H9 (cell line): ENCODE measurements at regions not wholly inside any gene's neighbourhood (a gene's known extent, or its start where the extent isn't known, plus 50 kb on each side); places are given as distances from the start of the nearest gene placed in this dataset.

Source experiments
- DNase-seq: peaks from one replicate; pipeline ENCODE4 v3.0.0-alpha.2; 2017
- H2AFZ ChIP-seq: one replicate; pipeline ENCODE4 v1.6.1; 2013; ENCODE audit warnings: mild to moderate bottlenecking, low read length, control low read depth, moderate library complexity
- H2AK5ac ChIP-seq: 2 replicates; pipeline ENCODE4 v1.6.1; 2013; ENCODE audit warnings: low read length, control low read depth, mixed read lengths; ENCODE audit not compliant: insufficient read length
- H2BK120ac ChIP-seq: one replicate; pipeline ENCODE4 v1.6.1; 2013; ENCODE audit warnings: low read depth, mild to moderate bottlenecking, low read length, control low read depth, inconsistent platforms; ENCODE audit not compliant: poor library complexity, severe bottlenecking
- H2BK12ac ChIP-seq: 2 replicates; pipeline ENCODE4 v1.6.1; 2013; ENCODE audit warnings: low read length, control low read depth, mixed read lengths, low read depth; ENCODE audit not compliant: insufficient read length
- H2BK15ac ChIP-seq: 2 replicates; pipeline ENCODE4 v1.6.1; 2013; ENCODE audit warnings: low read depth, low read length, control low read depth
- H2BK20ac ChIP-seq: one replicate; pipeline ENCODE4 v1.6.1; 2013; ENCODE audit warnings: low read depth, mild to moderate bottlenecking, low read length, control low read depth, inconsistent platforms; ENCODE audit not compliant: poor library complexity, severe bottlenecking
- H2BK5ac ChIP-seq: 2 replicates; pipeline ENCODE4 v1.6.1; 2013; ENCODE audit warnings: low read length, control low read depth, mixed read lengths; ENCODE audit not compliant: insufficient read length
- H3K14ac ChIP-seq: 2 replicates; pipeline ENCODE4 v1.6.1; 2013; ENCODE audit warnings: low read length, control low read depth; ENCODE audit not compliant: insufficient read depth
- H3K18ac ChIP-seq: 2 replicates; pipeline ENCODE4 v1.6.1; 2013; ENCODE audit warnings: low read depth, mild to moderate bottlenecking, mixed read lengths, low read length, control low read depth; ENCODE audit not compliant: insufficient read length
- H3K23ac ChIP-seq: 2 replicates; pipeline ENCODE4 v1.6.1; 2013; ENCODE audit warnings: low read length, control low read depth, mixed read lengths, low read depth; ENCODE audit not compliant: insufficient read length
- H3K23me2 ChIP-seq: 2 replicates; pipeline ENCODE4 v1.6.1; 2013; ENCODE audit warnings: low read depth, mild to moderate bottlenecking, mixed read lengths, low read length, control low read depth; ENCODE audit not compliant: insufficient read length, poor library complexity, severe bottlenecking
- H3K27ac ChIP-seq: 2 replicates; pipeline ENCODE4 v1.5.1; 2013; ENCODE audit warnings: low read length, control low read depth, mixed read lengths, low read depth; ENCODE audit not compliant: insufficient read length
- H3K27me3 ChIP-seq: 2 replicates; pipeline ENCODE4 v1.6.1; 2013; ENCODE audit warnings: low read length, control low read depth, inconsistent platforms; ENCODE audit not compliant: insufficient read depth
- H3K4ac ChIP-seq: 2 replicates; pipeline ENCODE4 v1.6.1; 2013; ENCODE audit warnings: low read depth, mild to moderate bottlenecking, control low read depth, inconsistent platforms, low read length, moderate library complexity
- H3K4me1 ChIP-seq: 2 replicates; pipeline ENCODE4 v1.6.1; 2013; ENCODE audit warnings: low read length, control low read depth, inconsistent platforms; ENCODE audit not compliant: insufficient read depth
- H3K4me2 ChIP-seq: 2 replicates; pipeline ENCODE4 v1.6.1; 2013; ENCODE audit warnings: low read length, control low read depth, mixed read lengths; ENCODE audit not compliant: insufficient read length, insufficient read depth
- H3K56ac ChIP-seq: 2 replicates; pipeline ENCODE4 v1.6.1; 2013; ENCODE audit warnings: low read depth, mild to moderate bottlenecking, mixed read lengths, low read length, control low read depth; ENCODE audit not compliant: insufficient read length
- H3K79me1 ChIP-seq: 2 replicates; pipeline ENCODE4 v1.6.1; 2013; ENCODE audit warnings: low read depth, mild to moderate bottlenecking, moderate library complexity, low read length, control low read depth, inconsistent platforms; ENCODE audit not compliant: insufficient read depth, poor library complexity, severe bottlenecking
- H3K79me2 ChIP-seq: 2 replicates; pipeline ENCODE4 v1.6.1; 2013; ENCODE audit warnings: low read length, control low read depth, inconsistent platforms; ENCODE audit not compliant: insufficient read depth
- H3K9ac ChIP-seq: 2 replicates; pipeline ENCODE4 v1.6.1; 2013; ENCODE audit warnings: low read length, control low read depth, mixed read lengths; ENCODE audit not compliant: insufficient read length; ENCODE audit errors: extremely low read depth
- H3K9me3 ChIP-seq: one replicate; pipeline ENCODE4 v1.6.1; 2013; ENCODE audit warnings: low read depth, low read length, inconsistent platforms; ENCODE audit not compliant: control insufficient read depth
- H3T11ph ChIP-seq: one replicate; pipeline ENCODE4 v1.6.1; 2013; ENCODE audit warnings: mild to moderate bottlenecking, low read length, control low read depth, inconsistent platforms
- H4K20me1 ChIP-seq: one replicate; pipeline ENCODE4 v1.6.1; 2013; ENCODE audit not compliant: control insufficient read depth, insufficient read length, insufficient read depth
- H4K5ac ChIP-seq: 2 replicates; pipeline ENCODE4 v1.6.1; 2013; ENCODE audit warnings: low read depth, mild to moderate bottlenecking, mixed read lengths, low read length, control low read depth; ENCODE audit not compliant: insufficient read length
- H4K8ac ChIP-seq: replicated peaks from 2 replicates; pipeline ENCODE4 v1.6.1; 2013; ENCODE audit warnings: low read length, control low read depth, mixed read lengths, low read depth; ENCODE audit not compliant: insufficient read length
- H4K91ac ChIP-seq: 2 replicates; pipeline ENCODE4 v1.6.1; 2013; ENCODE audit warnings: low read depth, mild to moderate bottlenecking, moderate library complexity, mixed read lengths, low read length, control low read depth; ENCODE audit not compliant: insufficient read length
- H3K27ac Mint-ChIP-seq, 3 experiments: 2 replicates in 2 of 3; 3 replicates in 1 of 3; pipeline ENCODE4 v1.8.0; 2020 to 2021; ENCODE audit warnings: mixed read lengths in 3 of 3, mild to moderate bottlenecking in 1 of 3, moderate library complexity in 1 of 3
- H3K27me3 Mint-ChIP-seq: 2 replicates; pipeline ENCODE4 v1.8.0; 2021; ENCODE audit warnings: low read depth, mild to moderate bottlenecking, moderate library complexity, mixed read lengths
- H3K36me3 Mint-ChIP-seq, 3 experiments: 2 replicates in 2 of 3; 3 replicates in 1 of 3; pipeline ENCODE4 v1.8.0; 2020 to 2021; ENCODE audit warnings: low read depth in 3 of 3, mixed read lengths in 3 of 3; ENCODE audit not compliant: insufficient read depth in 1 of 3
- H3K4me1 Mint-ChIP-seq, 2 experiments: 2 replicates each; pipeline ENCODE4 v1.8.0; 2020; ENCODE audit warnings: mixed read lengths in 2 of 2
- H3K4me3 Mint-ChIP-seq, 2 experiments: 2 replicates in 1 of 2; 3 replicates in 1 of 2; pipeline ENCODE4 v1.8.0; 2020 to 2021; ENCODE audit warnings: mild to moderate bottlenecking in 2 of 2, mixed read lengths in 2 of 2, moderate library complexity in 1 of 2
- H3K9me3 Mint-ChIP-seq, 2 experiments: 2 replicates in 1 of 2; 3 replicates in 1 of 2; pipeline ENCODE4 v1.8.0; 2020; ENCODE audit warnings: mild to moderate bottlenecking in 2 of 2, mixed read lengths in 2 of 2, moderate library complexity in 1 of 2
- WGBS: extraction: QIAGEN DNeasy Blood & Tissue Kit; methylation state at CpG from one replicate; pipeline ENCODE4 v1.1.7; 2013; ENCODE audit warnings: missing lambda C conversion rate, low lambda C conversion rate, mixed read lengths; ENCODE audit not compliant: insufficient read length; ENCODE audit errors: extremely low coverage; 5-methylcytosine and 5-hydroxymethylcytosine counted together
- TF ChIP-seq, protein P1 (sequence below): fragments of 200-600 bp; sonication (generic); conservative IDR thresholded peaks from 3 replicates; pipeline ENCODE4 v1.8.0; 2021; ENCODE audit warnings: antibody characterized with exemption, mild to moderate bottlenecking

DNA sequence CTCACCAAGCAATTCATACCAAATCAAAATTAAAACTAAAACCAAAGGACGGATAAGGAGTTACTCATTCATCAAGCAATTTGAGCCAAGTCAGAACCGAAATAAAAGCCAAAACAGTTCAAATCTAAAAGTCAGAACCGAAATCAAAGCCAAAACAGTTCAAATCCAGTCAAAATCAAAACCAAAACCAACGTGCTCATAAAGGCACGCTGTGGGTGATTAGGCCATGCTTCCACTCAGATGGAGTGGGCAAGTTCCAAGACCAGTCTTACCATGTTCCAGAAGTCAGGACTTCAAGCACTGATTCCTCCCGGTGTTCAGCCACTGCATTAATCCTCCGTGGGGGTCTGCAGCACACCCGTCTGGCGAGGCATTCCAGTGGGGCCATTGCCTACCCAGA, 409.3 kb downstream of the TGFB2 start:
- no peak overlapping the region for H2BK120ac ChIP-seq

More for the DNA sequence above, 409.3 kb downstream of the TGFB2 start:
- no CpG with 5 or more reads among the region's 9 CpGs for WGBS
- Mint-ChIP-seq H3K27me3 (no peaks in the 10 kb centered on the region), H3K9me3 (peaks cover 2 to 4% of the 10 kb centered on the region in 2 experiments; a peak in 3 of 5 replicates), H3K4me1 (peaks cover 0 to 7% of the 10 kb centered on the region in 2 experiments; a peak in 2 of 4 replicates), H3K4me3 (no peak overlapping the region), H3K36me3 (no peaks in the 10 kb centered on the region), H3K27ac (no peak overlapping the region)
- Histone ChIP-seq H2AK5ac (no peak overlapping the region), H3K27ac (no peak overlapping the region), H3K9me3 (no peaks in the 10 kb centered on the region), H3K4ac (no peak overlapping the region), H3K56ac (no peak overlapping the region), H3K18ac (no peak overlapping the region), H3K4me1 (no peaks in the 10 kb centered on the region), H3K4me2 (no peak overlapping the region), H4K91ac (no peak overlapping the region), H3K23me2 (no peaks in the 10 kb centered on the region), H4K8ac (no peak overlapping the region), H2BK15ac (no peak overlapping the region), H4K5ac (no peak overlapping the region), H3K79me1 (no peaks in the 10 kb centered on the region), H2BK20ac (no peak overlapping the region), H2BK5ac (no peak overlapping the region), H3T11ph (no peak overlapping the region), H3K14ac (no peak overlapping the region), H3K79me2 (no peaks in the 10 kb centered on the region), H3K23ac (no peak overlapping the region), H2AFZ (no peak overlapping the region), H2BK12ac (no peak overlapping the region), H3K27me3 (no peaks in the 10 kb centered on the region), H3K9ac (no peak overlapping the region), H4K20me1 (no peaks in the 10 kb centered on the region)
- TF ChIP-seq, protein P1, sequence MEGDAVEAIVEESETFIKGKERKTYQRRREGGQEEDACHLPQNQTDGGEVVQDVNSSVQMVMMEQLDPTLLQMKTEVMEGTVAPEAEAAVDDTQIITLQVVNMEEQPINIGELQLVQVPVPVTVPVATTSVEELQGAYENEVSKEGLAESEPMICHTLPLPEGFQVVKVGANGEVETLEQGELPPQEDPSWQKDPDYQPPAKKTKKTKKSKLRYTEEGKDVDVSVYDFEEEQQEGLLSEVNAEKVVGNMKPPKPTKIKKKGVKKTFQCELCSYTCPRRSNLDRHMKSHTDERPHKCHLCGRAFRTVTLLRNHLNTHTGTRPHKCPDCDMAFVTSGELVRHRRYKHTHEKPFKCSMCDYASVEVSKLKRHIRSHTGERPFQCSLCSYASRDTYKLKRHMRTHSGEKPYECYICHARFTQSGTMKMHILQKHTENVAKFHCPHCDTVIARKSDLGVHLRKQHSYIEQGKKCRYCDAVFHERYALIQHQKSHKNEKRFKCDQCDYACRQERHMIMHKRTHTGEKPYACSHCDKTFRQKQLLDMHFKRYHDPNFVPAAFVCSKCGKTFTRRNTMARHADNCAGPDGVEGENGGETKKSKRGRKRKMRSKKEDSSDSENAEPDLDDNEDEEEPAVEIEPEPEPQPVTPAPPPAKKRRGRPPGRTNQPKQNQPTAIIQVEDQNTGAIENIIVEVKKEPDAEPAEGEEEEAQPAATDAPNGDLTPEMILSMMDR: no peak
- DNase-seq: no peak
